Osteocyte (in vitro differentiated cells): ENCODE measurements at regions not wholly inside any gene's neighbourhood (a gene's known extent, or its start where the extent isn't known, plus 50 kb on each side); places are given as distances from the start of the nearest gene placed in this dataset.

Experiments
- DNase-seq: peaks from one replicate; pipeline ENCODE4 v3.0.0; 2021; ENCODE audit warnings: mixed read lengths; ENCODE audit not compliant: unreplicated experiment; ENCODE audit errors: extremely low spot score
- H3K27ac Mint-ChIP-seq: one replicate; pipeline ENCODE4 v1.8.0; 2021; ENCODE audit warnings: mild to moderate bottlenecking, mixed read lengths; ENCODE audit not compliant: unreplicated experiment
- H3K27me3 Mint-ChIP-seq: one replicate; pipeline ENCODE4 v1.8.0; 2021; ENCODE audit warnings: mixed read lengths; ENCODE audit not compliant: unreplicated experiment
- H3K36me3 Mint-ChIP-seq: one replicate; pipeline ENCODE4 v1.8.0; 2021; ENCODE audit warnings: mixed read lengths; ENCODE audit not compliant: unreplicated experiment
- H3K4me1 Mint-ChIP-seq: one replicate; pipeline ENCODE4 v1.8.0; 2021; ENCODE audit warnings: mixed read lengths; ENCODE audit not compliant: unreplicated experiment
- H3K4me3 Mint-ChIP-seq: one replicate; pipeline ENCODE4 v1.8.0; 2021; ENCODE audit warnings: mild to moderate bottlenecking, moderate library complexity, mixed read lengths; ENCODE audit not compliant: unreplicated experiment
- H3K9me3 Mint-ChIP-seq: one replicate; pipeline ENCODE4 v1.8.0; 2021; ENCODE audit warnings: mixed read lengths; ENCODE audit not compliant: unreplicated experiment
- CTCF ChIP-seq: fragments of 200-600 bp; sonication (generic); IDR thresholded peaks from 2 replicates; pipeline ENCODE4 v1.5.0; 2021; ENCODE audit warnings: antibody characterized with exemption, mild to moderate bottlenecking, moderate library complexity

DNA sequence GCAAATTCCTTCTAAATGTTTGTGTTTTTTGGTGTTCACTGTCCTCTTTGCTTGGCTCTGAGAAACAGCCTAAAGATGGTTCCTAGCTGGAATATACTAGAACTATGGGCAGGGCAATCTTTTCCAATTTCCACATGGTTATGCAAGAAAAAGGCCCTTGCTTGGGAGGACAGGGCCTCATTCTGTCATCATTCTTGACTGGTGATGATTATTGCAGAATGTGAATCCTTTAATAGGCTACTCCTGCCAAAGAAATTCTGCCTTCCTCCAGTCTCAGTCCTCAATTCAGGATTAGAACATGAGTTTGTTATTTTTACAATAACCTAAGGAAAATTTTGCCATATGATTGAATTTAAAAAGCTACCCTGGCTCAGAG is 218.7 kb downstream of the HNMT start:
- Mint-ChIP-seq H3K4me3 (no peak overlapping the region), H3K9me3 (no peaks in the 10 kb centered on the region), H3K4me1 (no peaks in the 10 kb centered on the region), H3K27me3 (peaks cover 23% of the 10 kb centered on the region), H3K27ac (no peak overlapping the region), H3K36me3 (no peaks in the 10 kb centered on the region)
- DNase-seq: no peak
- no peak for TF ChIP-seq CTCF

DNA sequence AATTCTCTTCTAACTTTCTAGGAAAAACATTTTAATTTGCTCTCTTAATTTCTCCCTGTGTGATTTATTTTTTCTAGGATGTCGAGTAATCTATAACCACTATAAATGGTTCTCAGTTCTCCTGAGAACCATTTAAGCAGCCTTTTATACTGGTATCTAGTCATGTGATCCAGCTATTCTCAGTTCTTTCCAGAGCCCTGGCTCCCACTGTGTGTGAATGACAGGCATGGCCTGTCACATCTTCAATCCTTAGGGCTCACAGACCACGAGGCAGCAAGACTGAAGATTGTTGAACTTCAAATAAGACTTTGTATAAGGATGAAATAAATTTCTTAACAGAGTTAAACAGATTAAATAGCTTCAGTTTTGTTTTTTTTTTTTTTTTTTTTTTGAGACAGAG is 219.4 kb downstream of the HNMT start:
- peaks cover 25% of the 10 kb centered on the region for H3K27me3 Mint-ChIP-seq
- no peak for DNase-seq
- no peak for TF ChIP-seq CTCF
- no peaks in the 10 kb centered on the region for H3K4me1 Mint-ChIP-seq
- H3K27ac Mint-ChIP-seq: no peak overlapping the region
- H3K36me3 Mint-ChIP-seq: no peaks in the 10 kb centered on the region
- no peaks in the 10 kb centered on the region for H3K9me3 Mint-ChIP-seq
- no peak overlapping the region for H3K4me3 Mint-ChIP-seq

DNA sequence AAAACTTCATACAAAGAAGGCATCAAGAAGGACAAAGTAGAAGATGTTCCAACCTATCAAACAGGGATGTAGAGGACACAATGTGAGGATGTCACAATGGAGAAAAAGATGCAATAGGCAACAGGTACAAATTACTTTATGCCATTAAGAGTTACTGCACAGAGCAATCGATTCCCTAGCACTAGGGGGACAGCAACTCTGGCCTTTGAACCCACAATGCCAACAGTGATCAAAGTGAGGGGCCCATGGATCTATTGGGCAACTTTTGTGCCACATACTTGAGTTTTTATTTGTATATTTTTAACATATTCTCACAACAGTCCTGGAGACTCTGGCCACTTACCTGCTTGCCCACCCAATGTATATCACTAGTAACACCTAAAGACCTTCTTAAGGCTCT is 220.2 kb downstream of the HNMT start:
- H3K36me3 Mint-ChIP-seq: no peaks in the 10 kb centered on the region
- H3K4me3 Mint-ChIP-seq: no peak overlapping the region
- H3K9me3 Mint-ChIP-seq: no peaks in the 10 kb centered on the region
- no peaks in the 10 kb centered on the region for H3K4me1 Mint-ChIP-seq
- H3K27me3 Mint-ChIP-seq: peaks cover 24% of the 10 kb centered on the region
- no peak overlapping the region for H3K27ac Mint-ChIP-seq
- no peak for DNase-seq
- no peak for TF ChIP-seq CTCF

DNA sequence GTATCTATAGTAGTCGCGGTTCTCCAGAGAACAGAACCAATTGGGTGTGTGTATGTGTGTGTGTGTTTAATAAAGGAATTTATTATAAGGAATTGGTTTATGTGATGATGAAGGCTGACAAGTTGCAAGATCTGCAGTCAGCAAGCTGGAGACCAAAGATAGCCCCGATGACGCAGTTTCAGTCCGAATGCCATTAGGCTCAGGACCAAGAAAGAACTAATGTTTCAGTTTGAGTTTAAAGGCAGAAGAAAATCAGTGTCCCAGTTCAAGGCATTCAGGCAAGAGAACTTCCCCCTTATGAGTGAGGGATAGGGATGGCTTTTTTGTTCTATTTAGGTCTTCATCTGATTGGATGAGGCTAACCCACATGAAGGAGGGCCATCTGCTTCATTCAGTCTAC is 221.6 kb downstream of the HNMT start:
- no peak for DNase-seq
- H3K36me3 Mint-ChIP-seq: no peaks in the 10 kb centered on the region
- H3K27me3 Mint-ChIP-seq: peaks cover 20% of the 10 kb centered on the region
- H3K4me3 Mint-ChIP-seq: no peak overlapping the region
- H3K27ac Mint-ChIP-seq: no peak overlapping the region
- TF ChIP-seq CTCF: no peak
- H3K9me3 Mint-ChIP-seq: no peaks in the 10 kb centered on the region
- no peaks in the 10 kb centered on the region for H3K4me1 Mint-ChIP-seq

DNA sequence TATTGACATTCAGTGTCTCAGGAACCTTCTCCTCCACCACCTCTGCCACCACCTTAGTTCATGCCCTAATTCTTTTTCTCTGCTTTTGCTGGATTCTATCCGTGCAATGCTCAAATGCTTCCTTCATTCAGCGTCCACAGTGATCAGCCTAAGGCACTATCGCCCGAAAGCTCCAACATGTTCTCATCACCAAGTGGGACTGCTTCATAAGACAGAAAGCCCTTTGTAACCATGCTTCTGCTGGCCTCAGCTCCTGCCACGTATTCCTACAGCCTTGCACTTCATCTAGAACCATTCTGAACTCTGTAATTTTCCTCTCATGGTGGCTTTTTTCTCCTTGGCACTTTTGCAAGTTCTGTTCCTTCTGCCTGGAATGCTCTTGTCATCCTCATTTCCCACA is 222.9 kb downstream of the HNMT start:
- peaks cover 20% of the 10 kb centered on the region for H3K27me3 Mint-ChIP-seq
- no peak for DNase-seq
- H3K4me1 Mint-ChIP-seq: no peaks in the 10 kb centered on the region
- no peaks in the 10 kb centered on the region for H3K9me3 Mint-ChIP-seq
- H3K27ac Mint-ChIP-seq: no peak overlapping the region
- no peaks in the 10 kb centered on the region for H3K36me3 Mint-ChIP-seq
- no peak for TF ChIP-seq CTCF
- no peak overlapping the region for H3K4me3 Mint-ChIP-seq
